HepG2 (cell line): ENCODE measurements at regions not wholly inside any gene's neighbourhood (a gene's known extent, or its start where the extent isn't known, plus 50 kb on each side); places are given as distances from the start of the nearest gene placed in this dataset.

ENCODE experiments used
- ARNTL ChIP-seq: sonication (generic); formaldehyde crosslinking; IDR thresholded peaks from 2 replicates; pipeline ENCODE4 v1.4.0; 2020; ENCODE audit warnings: mild to moderate bottlenecking, missing genetic modification reagents
- DR1 ChIP-seq: sonication (generic); formaldehyde crosslinking; IDR thresholded peaks from 2 replicates; pipeline ENCODE4 v1.8.0; 2021; ENCODE audit warnings: mild to moderate bottlenecking, missing genetic modification reagents, inconsistent platforms
- FOXK1 ChIP-seq: sonication (generic); formaldehyde crosslinking; IDR thresholded peaks from 2 replicates; pipeline ENCODE4 v1.4.0; 2020; ENCODE audit warnings: low read depth, missing genetic modification reagents, borderline replicate concordance
- GABPB1 ChIP-seq: IDR thresholded peaks from 2 replicates; pipeline ENCODE4 v1.6.1; 2016; ENCODE audit warnings: mild to moderate bottlenecking, missing genetic modification reagents, moderate library complexity, missing compliant biosample characterization
- GLI4 ChIP-seq: sonication (generic); formaldehyde crosslinking; IDR thresholded peaks from 2 replicates; pipeline ENCODE4 v1.5.1; 2020; ENCODE audit warnings: missing genetic modification reagents, mild to moderate bottlenecking, moderate library complexity, borderline replicate concordance
- HOXA3 ChIP-seq: sonication (generic); formaldehyde crosslinking; IDR thresholded peaks from 2 replicates; pipeline ENCODE4 v1.5.0; 2020; ENCODE audit warnings: missing genetic modification reagents
- ISL2 ChIP-seq: sonication (generic); formaldehyde crosslinking; IDR thresholded peaks from 2 replicates; pipeline ENCODE4 v1.5.0; 2020; ENCODE audit warnings: missing genetic modification reagents
- MAFF ChIP-seq: IDR thresholded peaks from 2 replicates; pipeline ENCODE4 v1.6.1; 2011; ENCODE audit warnings: low read depth, low read length, improper control_type of control experiment
- SALL1 ChIP-seq: sonication (generic); formaldehyde crosslinking; IDR thresholded peaks from 2 replicates; pipeline ENCODE4 v1.8.0; 2022; ENCODE audit warnings: mild to moderate bottlenecking, missing genetic modification reagents
- SKI ChIP-seq: fragments of 450-650 bp; IDR thresholded peaks from one replicate; pipeline ENCODE4 v1.6.1; 2018; ENCODE audit warnings: mild to moderate bottlenecking; ENCODE audit not compliant: partially characterized antibody
- SNAI1 ChIP-seq: sonication (generic); formaldehyde crosslinking; IDR thresholded peaks from 2 replicates; pipeline ENCODE4 v1.5.0; 2020; ENCODE audit warnings: mild to moderate bottlenecking, missing genetic modification reagents, borderline replicate concordance
- TMF1 ChIP-seq: sonication (generic); formaldehyde crosslinking; IDR thresholded peaks from 2 replicates; pipeline ENCODE4 v1.8.1; 2022; ENCODE audit warnings: low read depth, missing genetic modification reagents
- WIZ ChIP-seq: sonication (generic); formaldehyde crosslinking; IDR thresholded peaks from 2 replicates; pipeline ENCODE4 v1.5.1; 2020; ENCODE audit warnings: mild to moderate bottlenecking, missing genetic modification reagents
- YY1 ChIP-seq: IDR thresholded peaks from 2 replicates; pipeline ENCODE4 v1.6.1; 2011; ENCODE audit warnings: low read length, low read depth, moderate library complexity, mild to moderate bottlenecking; ENCODE audit not compliant: insufficient read depth, insufficient replicate concordance
- ZMYM3 ChIP-seq: sonication (generic); formaldehyde crosslinking; IDR thresholded peaks from 2 replicates; pipeline ENCODE4 v1.5.1; 2020; ENCODE audit warnings: mild to moderate bottlenecking, missing genetic modification reagents
- ZMYM4 ChIP-seq: sonication (generic); formaldehyde crosslinking; IDR thresholded peaks from 2 replicates; pipeline ENCODE4 v1.8.1; 2023; ENCODE audit warnings: mild to moderate bottlenecking, missing genetic modification reagents
- ZNF350 ChIP-seq: sonication (generic); formaldehyde crosslinking; IDR thresholded peaks from 2 replicates; pipeline ENCODE4 v1.4.0; 2020; ENCODE audit warnings: mild to moderate bottlenecking, low read depth, missing genetic modification reagents, borderline replicate concordance
- ZNF367 ChIP-seq: sonication (generic); formaldehyde crosslinking; IDR thresholded peaks from 2 replicates; pipeline ENCODE4 v1.4.0; 2020; ENCODE audit warnings: missing genetic modification reagents, borderline replicate concordance
- ZNF563 ChIP-seq: sonication (generic); formaldehyde crosslinking; IDR thresholded peaks from 2 replicates; pipeline ENCODE4 v1.8.0; 2022; ENCODE audit warnings: mild to moderate bottlenecking, moderate library complexity, missing genetic modification reagents
- ZNF644 ChIP-seq: IDR thresholded peaks from 2 replicates; pipeline ENCODE4 v1.6.1; 2016; ENCODE audit warnings: low read depth
- ZNF709 ChIP-seq: sonication (generic); formaldehyde crosslinking; IDR thresholded peaks from 2 replicates; pipeline ENCODE4 v1.5.0; 2020; ENCODE audit warnings: mild to moderate bottlenecking, missing genetic modification reagents
- ZNF841 ChIP-seq: sonication (generic); formaldehyde crosslinking; IDR thresholded peaks from 2 replicates; pipeline ENCODE4 v1.8.1; 2023; ENCODE audit warnings: missing genetic modification reagents, borderline replicate concordance
- TF ChIP-seq, protein P1 (sequence below): sonication (generic); formaldehyde crosslinking; IDR thresholded peaks from 2 replicates; pipeline ENCODE4 v1.4.0; 2020; ENCODE audit warnings: low read depth, mild to moderate bottlenecking, missing genetic modification reagents
- TF ChIP-seq, protein P2 (sequence below): sonication (generic); formaldehyde crosslinking; IDR thresholded peaks from 2 replicates; pipeline ENCODE4 v1.5.0; 2020; ENCODE audit warnings: missing genetic modification reagents, mild to moderate bottlenecking, borderline replicate concordance
- TF ChIP-seq, protein P3 (sequence below): sonication (generic); formaldehyde crosslinking; IDR thresholded peaks from 2 replicates; pipeline ENCODE4 v1.4.0; 2020; ENCODE audit warnings: missing genetic modification reagents

- no peak for TF ChIP-seq GLI4 (CRISPR knock-in tag)
- TF ChIP-seq ZNF563 (CRISPR knock-in tag) = 0 out of 2 replicates have a peak, but pooled peaks have one; percentile 24
- TF ChIP-seq ARNTL (CRISPR knock-in tag) = no peak
- peak; percentile 73 for TF ChIP-seq YY1
- 0 out of 2 replicates have a peak, but pooled peaks have one; percentile 24 for TF ChIP-seq ZNF841
- TF ChIP-seq SALL1 (CRISPR knock-in tag) = peak; percentile 33; the same call in 1 of the 2 replicates
- no peak for TF ChIP-seq FOXK1
- peak; percentile 48; the same call in 1 of the 2 replicates for TF ChIP-seq HOXA3 (CRISPR knock-in tag)
- peak; percentile 83; the same call in 1 of the 2 replicates for TF ChIP-seq ZNF644 (CRISPR knock-in tag)
- TF ChIP-seq, protein P1, sequence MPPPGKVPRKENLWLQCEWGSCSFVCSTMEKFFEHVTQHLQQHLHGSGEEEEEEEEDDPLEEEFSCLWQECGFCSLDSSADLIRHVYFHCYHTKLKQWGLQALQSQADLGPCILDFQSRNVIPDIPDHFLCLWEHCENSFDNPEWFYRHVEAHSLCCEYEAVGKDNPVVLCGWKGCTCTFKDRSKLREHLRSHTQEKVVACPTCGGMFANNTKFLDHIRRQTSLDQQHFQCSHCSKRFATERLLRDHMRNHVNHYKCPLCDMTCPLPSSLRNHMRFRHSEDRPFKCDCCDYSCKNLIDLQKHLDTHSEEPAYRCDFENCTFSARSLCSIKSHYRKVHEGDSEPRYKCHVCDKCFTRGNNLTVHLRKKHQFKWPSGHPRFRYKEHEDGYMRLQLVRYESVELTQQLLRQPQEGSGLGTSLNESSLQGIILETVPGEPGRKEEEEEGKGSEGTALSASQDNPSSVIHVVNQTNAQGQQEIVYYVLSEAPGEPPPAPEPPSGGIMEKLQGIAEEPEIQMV (CRISPR knock-in tag) = 0 out of 2 replicates have a peak, but pooled peaks have one; percentile 58
- no peak for TF ChIP-seq ZNF367 (CRISPR knock-in tag)
- TF ChIP-seq ZMYM4 (CRISPR knock-in tag) = peak; percentile 82
- TF ChIP-seq GABPB1 (CRISPR knock-in tag) = 0 out of 2 replicates have a peak, but pooled peaks have one; percentile 18
- TF ChIP-seq, protein P2, sequence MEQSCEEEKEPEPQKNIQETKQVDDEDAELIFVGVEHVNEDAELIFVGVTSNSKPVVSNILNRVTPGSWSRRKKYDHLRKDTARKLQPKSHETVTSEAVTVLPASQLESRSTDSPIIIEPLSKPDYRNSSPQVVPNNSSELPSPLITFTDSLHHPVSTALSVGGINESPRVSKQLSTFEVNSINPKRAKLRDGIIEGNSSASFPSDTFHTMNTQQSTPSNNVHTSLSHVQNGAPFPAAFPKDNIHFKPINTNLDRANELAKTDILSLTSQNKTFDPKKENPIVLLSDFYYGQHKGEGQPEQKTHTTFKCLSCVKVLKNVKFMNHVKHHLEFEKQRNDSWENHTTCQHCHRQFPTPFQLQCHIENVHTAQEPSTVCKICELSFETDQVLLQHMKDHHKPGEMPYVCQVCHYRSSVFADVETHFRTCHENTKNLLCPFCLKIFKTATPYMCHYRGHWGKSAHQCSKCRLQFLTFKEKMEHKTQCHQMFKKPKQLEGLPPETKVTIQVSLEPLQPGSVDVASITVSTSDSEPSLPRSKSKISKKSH (CRISPR knock-in tag) = no peak
- TF ChIP-seq ZNF709 = peak; percentile 49; the same call in 1 of the 2 replicates
- peak; percentile 24 for TF ChIP-seq SKI
- TF ChIP-seq ZMYM3 (CRISPR knock-in tag) = peak; percentile 11; the same call in 1 of the 2 replicates
- no peak for TF ChIP-seq ISL2 (CRISPR knock-in tag)
- TF ChIP-seq ZNF350 (CRISPR knock-in tag) = peak; percentile 27; the same call in 1 of the 2 replicates
- TF ChIP-seq WIZ = 0 out of 2 replicates have a peak, but pooled peaks have one; percentile 75
- no peak for TF ChIP-seq SNAI1
- peak; percentile 55; the same call in 1 of the 2 replicates for TF ChIP-seq DR1 (CRISPR knock-in tag)
- no peak for TF ChIP-seq TMF1 (CRISPR knock-in tag)
- no peak for TF ChIP-seq MAFF
- TF ChIP-seq, protein P3, sequence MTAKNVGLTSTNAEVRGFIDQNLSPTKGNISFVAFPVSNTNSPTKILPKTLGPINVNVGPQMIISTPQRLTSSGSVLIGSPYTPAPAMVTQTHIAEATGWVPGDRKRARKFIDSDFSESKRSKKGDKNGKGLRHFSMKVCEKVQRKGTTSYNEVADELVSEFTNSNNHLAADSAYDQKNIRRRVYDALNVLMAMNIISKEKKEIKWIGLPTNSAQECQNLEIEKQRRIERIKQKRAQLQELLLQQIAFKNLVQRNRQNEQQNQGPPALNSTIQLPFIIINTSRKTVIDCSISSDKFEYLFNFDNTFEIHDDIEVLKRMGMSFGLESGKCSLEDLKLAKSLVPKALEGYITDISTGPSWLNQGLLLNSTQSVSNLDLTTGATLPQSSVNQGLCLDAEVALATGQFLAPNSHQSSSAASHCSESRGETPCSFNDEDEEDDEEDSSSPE (CRISPR knock-in tag) = 0 out of 2 replicates have a peak, but pooled peaks have one; percentile 25
Measured at GRCh38 chr6:141077355-141078333, 1055.1 kb upstream of the GJE1 start (continued).
